ENCODE measurements at regions not wholly inside any gene's neighbourhood (a gene's known extent, or its start where the extent isn't known, plus 50 kb on each side); places are given as distances from the start of the nearest gene placed in this dataset.
"Not testable (repeated sequence)": the region's sequence is repeated elsewhere in the genome, so short reads cannot be mapped to it uniquely, and the experiment has no call there.

DNA sequence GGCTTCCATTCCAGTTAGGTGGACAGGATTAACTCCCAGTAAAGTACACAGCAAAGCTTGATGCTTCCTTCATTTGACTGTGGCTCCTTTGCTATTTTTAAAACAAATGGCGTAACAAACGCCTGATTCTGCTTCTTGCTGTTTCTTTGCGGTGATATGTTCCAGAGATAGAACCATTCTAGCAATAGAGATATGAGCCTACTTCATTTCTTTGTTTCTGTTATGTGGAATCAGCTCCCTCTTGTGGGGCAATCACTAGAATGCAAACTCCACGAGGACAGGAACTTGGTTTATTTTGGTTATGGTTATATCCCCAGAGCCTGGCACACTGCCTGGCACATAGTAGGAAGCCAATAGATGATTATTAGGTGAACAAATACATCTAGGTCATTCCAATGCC lies 122.6 kb upstream of the SLC6A11 start:
- no peak overlapping the region for H3K4me3 ChIP-seq (ENCODE audit: insufficient read depth, low read depth, low read length)
- no peak overlapping the region for H3K9ac ChIP-seq (ENCODE audit: low read length)
- no peak overlapping the region for H3K4me2 ChIP-seq (ENCODE audit: low read length)
- H3K4me3 Mint-ChIP-seq (ENCODE audit: unreplicated experiment) = no peak overlapping the region
- no peak overlapping the region for H2AFZ ChIP-seq (ENCODE audit: low read depth, low read length)
- H3K4me1 ChIP-seq (ENCODE audit: insufficient read depth, low read length) = no peaks in the 10 kb centered on the region
- no peaks in the 10 kb centered on the region for H3K79me2 ChIP-seq (ENCODE audit: insufficient read depth, low read length)
- FAIRE-seq (no peak), DNase-seq (ENCODE audit: low read depth) (no peak)
- H3K36me3 ChIP-seq (ENCODE audit: insufficient read depth, low read length) = no peaks in the 10 kb centered on the region
- H3K27me3 Mint-ChIP-seq (ENCODE audit: low read depth, unreplicated experiment) = peaks cover 62% of the 10 kb centered on the region
- no peaks in the 10 kb centered on the region for H3K9me3 Mint-ChIP-seq (ENCODE audit: unreplicated experiment)
- H3K27me3 ChIP-seq (ENCODE audit: insufficient read depth, low read length) = peaks cover 23% of the 10 kb centered on the region
- peaks cover 4% of the 10 kb centered on the region for H3K4me1 Mint-ChIP-seq (ENCODE audit: low read depth, unreplicated experiment)
- H3K27ac ChIP-seq (ENCODE audit: low read depth, low read length) = no peak overlapping the region
- no peak overlapping the region for H3K27ac Mint-ChIP-seq (ENCODE audit: unreplicated experiment)
- H4K20me1 ChIP-seq (ENCODE audit: insufficient read depth, low read length) = no peaks in the 10 kb centered on the region
- no peaks in the 10 kb centered on the region for H3K36me3 Mint-ChIP-seq (ENCODE audit: low read depth, unreplicated experiment)
- TF ChIP-seq, protein P1, sequence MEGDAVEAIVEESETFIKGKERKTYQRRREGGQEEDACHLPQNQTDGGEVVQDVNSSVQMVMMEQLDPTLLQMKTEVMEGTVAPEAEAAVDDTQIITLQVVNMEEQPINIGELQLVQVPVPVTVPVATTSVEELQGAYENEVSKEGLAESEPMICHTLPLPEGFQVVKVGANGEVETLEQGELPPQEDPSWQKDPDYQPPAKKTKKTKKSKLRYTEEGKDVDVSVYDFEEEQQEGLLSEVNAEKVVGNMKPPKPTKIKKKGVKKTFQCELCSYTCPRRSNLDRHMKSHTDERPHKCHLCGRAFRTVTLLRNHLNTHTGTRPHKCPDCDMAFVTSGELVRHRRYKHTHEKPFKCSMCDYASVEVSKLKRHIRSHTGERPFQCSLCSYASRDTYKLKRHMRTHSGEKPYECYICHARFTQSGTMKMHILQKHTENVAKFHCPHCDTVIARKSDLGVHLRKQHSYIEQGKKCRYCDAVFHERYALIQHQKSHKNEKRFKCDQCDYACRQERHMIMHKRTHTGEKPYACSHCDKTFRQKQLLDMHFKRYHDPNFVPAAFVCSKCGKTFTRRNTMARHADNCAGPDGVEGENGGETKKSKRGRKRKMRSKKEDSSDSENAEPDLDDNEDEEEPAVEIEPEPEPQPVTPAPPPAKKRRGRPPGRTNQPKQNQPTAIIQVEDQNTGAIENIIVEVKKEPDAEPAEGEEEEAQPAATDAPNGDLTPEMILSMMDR (IDR thresholded peaks at IDR 0.05; ENCODE audit: insufficient read depth, low read depth, low read length) = no peak
- no peak for TF ChIP-seq EZH2 (IDR thresholded peaks at IDR 0.05; ENCODE audit: insufficient read depth, low read length)
- no peaks in the 10 kb centered on the region for H3K9me3 ChIP-seq (ENCODE audit: insufficient read depth, low read depth, low read length)

DNA sequence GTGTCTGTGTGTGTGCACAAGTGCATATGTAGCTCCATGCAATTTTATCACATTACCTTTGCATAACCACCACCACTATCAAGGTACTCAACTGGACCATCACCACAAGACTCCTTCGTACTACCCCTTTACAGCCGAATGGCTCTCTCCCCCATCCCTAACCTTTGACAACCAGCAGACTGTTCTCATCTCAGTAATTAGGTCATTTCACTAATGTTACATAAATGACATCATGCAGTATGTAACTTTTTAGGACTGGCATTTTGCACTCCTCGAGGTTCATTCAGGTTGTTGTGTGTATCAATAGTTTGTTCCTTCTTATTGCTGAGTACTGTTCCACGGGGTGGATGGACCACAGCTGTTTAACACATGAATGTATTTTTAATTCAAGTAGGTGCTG lies 121.8 kb upstream of the SLC6A11 start:
- Histone ChIP-seq H3K79me2 (ENCODE audit: insufficient read depth, low read length) (no peaks in the 10 kb centered on the region), H3K4me1 (ENCODE audit: insufficient read depth, low read length) (no peaks in the 10 kb centered on the region), H3K36me3 (ENCODE audit: insufficient read depth, low read length) (no peaks in the 10 kb centered on the region), H3K4me2 (ENCODE audit: low read length) (no peak overlapping the region), H3K27ac (ENCODE audit: low read depth, low read length) (no peak overlapping the region), H3K4me3 (ENCODE audit: insufficient read depth, low read depth, low read length) (no peak overlapping the region), H2AFZ (ENCODE audit: low read depth, low read length) (no peak overlapping the region), H3K9ac (ENCODE audit: low read length) (no peak overlapping the region), H3K9me3 (ENCODE audit: insufficient read depth, low read depth, low read length) (no peaks in the 10 kb centered on the region), H4K20me1 (ENCODE audit: insufficient read depth, low read length) (no peaks in the 10 kb centered on the region), H3K27me3 (ENCODE audit: insufficient read depth, low read length) (peaks cover 22% of the 10 kb centered on the region)
- no peak for FAIRE-seq
- no peak overlapping the region for H3K4me3 Mint-ChIP-seq (ENCODE audit: unreplicated experiment)
- H3K9me3 Mint-ChIP-seq (ENCODE audit: unreplicated experiment) = no peaks in the 10 kb centered on the region
- H3K4me1 Mint-ChIP-seq (ENCODE audit: low read depth, unreplicated experiment) = peaks cover 4% of the 10 kb centered on the region
- peaks cover 58% of the 10 kb centered on the region for H3K27me3 Mint-ChIP-seq (ENCODE audit: low read depth, unreplicated experiment)
- no peak for DNase-seq (ENCODE audit: low read depth)
- H3K36me3 Mint-ChIP-seq (ENCODE audit: low read depth, unreplicated experiment) = no peaks in the 10 kb centered on the region
- TF ChIP-seq, protein P1 (IDR thresholded peaks at IDR 0.05; ENCODE audit: insufficient read depth, low read depth, low read length) = no peak
- H3K27ac Mint-ChIP-seq (ENCODE audit: unreplicated experiment) = no peak overlapping the region

- H3K27ac ChIP-seq (ENCODE audit: low read depth, low read length); H3K9me3 ChIP-seq (ENCODE audit: insufficient read depth, low read depth, low read length); H3K36me3 Mint-ChIP-seq (ENCODE audit: low read depth, unreplicated experiment); H4K20me1 ChIP-seq (ENCODE audit: insufficient read depth, low read length); H3K36me3 ChIP-seq (ENCODE audit: insufficient read depth, low read length); H3K79me2 ChIP-seq (ENCODE audit: insufficient read depth, low read length); H3K4me2 ChIP-seq (ENCODE audit: low read length); DNase-seq (ENCODE audit: low read depth); H3K4me1 Mint-ChIP-seq (ENCODE audit: low read depth, unreplicated experiment); H3K4me3 ChIP-seq (ENCODE audit: insufficient read depth, low read depth, low read length); H3K4me3 Mint-ChIP-seq (ENCODE audit: unreplicated experiment); H3K9ac ChIP-seq (ENCODE audit: low read length); H3K9me3 Mint-ChIP-seq (ENCODE audit: unreplicated experiment); H2AFZ ChIP-seq (ENCODE audit: low read depth, low read length); H3K27ac Mint-ChIP-seq (ENCODE audit: unreplicated experiment); FAIRE-seq; H3K4me1 ChIP-seq (ENCODE audit: insufficient read depth, low read length): not testable (repeated sequence)
- H3K27me3 Mint-ChIP-seq (ENCODE audit: low read depth, unreplicated experiment) = peaks cover 48% of the 10 kb centered on the region
- H3K27me3 ChIP-seq (ENCODE audit: insufficient read depth, low read length) = peaks cover 18% of the 10 kb centered on the region
Observed at GRCh38 chr3:10695186-10695585, 120.8 kb upstream of the SLC6A11 start.

Measured in astrocyte (in vitro differentiated cells and primary cell).